ENCODE measurements at regions not wholly inside any gene's neighbourhood (a gene's known extent, or its start where the extent isn't known, plus 50 kb on each side); places are given as distances from the start of the nearest gene placed in this dataset.

GRCh38 chr2:116223912-116224311 lies 1590.6 kb upstream of the DDX18 start:
- H3K18ac ChIP-seq (ENCODE audit: extremely low read depth, low read length) = no peak overlapping the region
- H2BK120ac ChIP-seq (replicated peaks; ENCODE audit: low read depth, low read length) = no peak overlapping the region
- no peak overlapping the region for H4K91ac ChIP-seq (replicated peaks; ENCODE audit: insufficient read length, low read length)
- H4K8ac ChIP-seq (ENCODE audit: extremely low read depth, insufficient read depth, low read length) = no peak overlapping the region
- no peak overlapping the region for H3K4me2 ChIP-seq (ENCODE audit: insufficient read depth in 1 of 2, low read depth in 2 of 2, low read length in 2 of 2)
- no peaks in the 10 kb centered on the region for H3K36me3 ChIP-seq (ENCODE audit: control insufficient read depth in 2 of 4, insufficient read depth in 4 of 4, low read length in 3 of 4)
- TF ChIP-seq SP1 (IDR thresholded peaks at IDR 0.05; ENCODE audit: low read depth, low read length) = no peak
- no peak for TF ChIP-seq EGR1 (IDR thresholded peaks at IDR 0.05; ENCODE audit: borderline replicate concordance, low read depth, low read length)
- no peak for TF ChIP-seq ASH2L (IDR thresholded peaks at IDR 0.05; ENCODE audit: low read length)
- TF ChIP-seq PHF8 (conservative IDR thresholded peaks at IDR 0.05; ENCODE audit: low read depth, low read length) = no peak
- no peak for TF ChIP-seq MAFK (IDR thresholded peaks at IDR 0.05; ENCODE audit: low read depth, low read length)
- TF ChIP-seq KDM1A (IDR thresholded peaks at IDR 0.05; ENCODE audit: borderline replicate concordance, low read length) = no peak
- no peak for TF ChIP-seq BACH1 (IDR thresholded peaks at IDR 0.05; ENCODE audit: low read length)
- TF ChIP-seq SAP30 (IDR thresholded peaks at IDR 0.05; ENCODE audit: insufficient read depth, insufficient replicate concordance, low read length) = no peak
- H4K20me1 ChIP-seq (replicated peaks in 1 of 2; ENCODE audit: control insufficient read depth in 1 of 2, insufficient read depth in 2 of 2, low read length in 2 of 2) = no peaks in the 10 kb centered on the region
- POLR2A ChIA-PET (ENCODE audit: partially characterized antibody) = no interaction called here
- H3K27me3 ChIP-seq (replicated peaks in 1 of 4; ENCODE audit: control insufficient read depth in 3 of 4, extremely low read depth in 1 of 4, insufficient read depth in 3 of 4, low read length in 3 of 4) = no peaks in the 10 kb centered on the region
- no peak overlapping the region for H2AFZ ChIP-seq (ENCODE audit: low read length)
- FAIRE-seq (no peak), DNase-seq (ENCODE audit: low read depth in 1 of 2, low spot score in 2 of 2) (no peak)
- no peak overlapping the region for H2BK15ac ChIP-seq (ENCODE audit: low read length)
- no peaks in the 10 kb centered on the region for H3K79me2 ChIP-seq (ENCODE audit: control insufficient read depth in 1 of 2, insufficient read depth in 2 of 2, low read length in 2 of 2)
- no peaks in the 10 kb centered on the region for H3K79me1 ChIP-seq (ENCODE audit: low read depth, low read length)
- H2BK20ac ChIP-seq (ENCODE audit: low read length) = no peak overlapping the region
- no peak overlapping the region for H3K4ac ChIP-seq (replicated peaks; ENCODE audit: insufficient read length, low read depth, low read length)
- no peak overlapping the region for H3K56ac ChIP-seq (replicated peaks; ENCODE audit: insufficient read length, low read depth, low read length)
- no peak overlapping the region for H3K9ac ChIP-seq (replicated peaks in 1 of 4; ENCODE audit: extremely low read depth in 1 of 4, low read depth in 3 of 4, low read length in 3 of 4)
- no peak overlapping the region for H2AK5ac ChIP-seq (ENCODE audit: low read depth, low read length)
- no peaks in the 10 kb centered on the region for H3K23me2 ChIP-seq (ENCODE audit: low read depth, low read length)
- WGBS, 2 experiments (ENCODE audit: extremely low coverage in 1 of 2, insufficient coverage in 1 of 2, insufficient read length in 1 of 2, insufficient replicate concordance in 2 of 2, low coverage in 1 of 2, low lambda C conversion rate in 2 of 2, missing lambda C conversion rate in 1 of 2) = 92% methylated on average over 4 of the region's 4 CpGs; no CpG with 5 or more reads in 1 of the 2 experiments
- H4K5ac ChIP-seq (ENCODE audit: insufficient read length, low read depth, low read length) = no peak overlapping the region
- H3K27ac ChIP-seq (ENCODE audit: low read depth, low read length) = no peak overlapping the region
- no peaks in the 10 kb centered on the region for H3K4me1 ChIP-seq (replicated peaks in 1 of 4; ENCODE audit: control insufficient read depth in 3 of 4, insufficient read depth in 4 of 4, low read length in 3 of 4)
- no peak overlapping the region for H3K14ac ChIP-seq (ENCODE audit: insufficient read length)
- no peak overlapping the region for H3K4me3 ChIP-seq (ENCODE audit: extremely low read depth in 1 of 4, insufficient read depth in 2 of 4, low read depth in 3 of 4, low read length in 4 of 4)
- H2BK12ac ChIP-seq (ENCODE audit: low read depth, low read length) = no peak overlapping the region
- CTCF ChIA-PET (ENCODE audit: partially characterized antibody) = no interaction called here
- no peaks in the 10 kb centered on the region for H3K9me3 ChIP-seq (ENCODE audit: insufficient read depth in 2 of 2, low read depth in 1 of 2, low read length in 1 of 2)
- no peak overlapping the region for H2BK5ac ChIP-seq (ENCODE audit: low read depth, low read length)
- H3K23ac ChIP-seq (ENCODE audit: insufficient read length) = no peak overlapping the region

All from H1 (cell line).